HepG2 (cell line): ENCODE measurements at regions not wholly inside any gene's neighbourhood (a gene's known extent, or its start where the extent isn't known, plus 50 kb on each side); places are given as distances from the start of the nearest gene placed in this dataset.

Source experiments
- ATAC-seq: fragments of 200-7000 bp; cut with Tn5 transposase; 3 replicates; pipeline ENCODE4 v1.9.1; 2020; ENCODE audit warnings: mild to moderate bottlenecking, moderate library complexity
- BruUV-seq: library from RNA; stranded (reverse); fragments of 400-500 nt; replicated peaks from 2 replicates; lab custom pipeline; 2021; lab: Mats Ljungman, UMichigan
- CTCF ChIA-PET: fragments of 300-600 bp; formaldehyde crosslinking; extraction: SDS; loops from one replicate; lab custom pipeline; 2021; ENCODE audit warnings: low total read pairs, inconsistent platforms, low intra/inter-chr PET ratio; lab: Yijun Ruan, JAX
- POLR2A ChIA-PET: fragments of 350-600 bp; sonication (Branson Sonifier 250); formaldehyde crosslinking; loops from one replicate; lab custom pipeline; 2020; ENCODE audit warnings: antibody characterized with exemption, inconsistent platforms; lab: Yijun Ruan, JAX
- DNase-seq: peaks from one replicate; pipeline ENCODE4 v3.0.0-alpha.2; 2015; ENCODE audit warnings: low spot score
- FAIRE-seq: peaks from 3 replicates; lab custom pipeline; 2011; peaks lifted over from hg19 to GRCh38; lab: Jason Lieb, UNC
- H2AFZ ChIP-seq: one replicate; pipeline ENCODE4 v1.6.1; 2011; ENCODE audit warnings: low read length, inconsistent platforms
- H3K27ac ChIP-seq: fragments of 300-600 bp; 3 replicates; pipeline ENCODE4 v1.8.0; 2011; ENCODE audit warnings: mixed run types, mild to moderate bottlenecking, mixed read lengths, low read length, inconsistent platforms; ENCODE audit not compliant: insufficient read depth; ENCODE audit errors: extremely low read length
- H3K27me3 ChIP-seq, 2 experiments: fragments of 200-600 bp in 1 of 2; 2 replicates in 1 of 2; 3 replicates in 1 of 2; pipeline versions ENCODE4 v1.6.0 to v1.8.0; 2011; ENCODE audit warnings: low read length in 2 of 2, mild to moderate bottlenecking in 2 of 2, moderate library complexity in 2 of 2, inconsistent platforms in 1 of 2; ENCODE audit not compliant: insufficient read depth in 2 of 2, control insufficient read depth in 1 of 2
- H3K36me3 ChIP-seq, 2 experiments: fragments of 200-600 bp in 1 of 2; replicated peaks in 1 of 2; 2 replicates in 1 of 2; 3 replicates in 1 of 2; pipeline versions ENCODE4 v1.5.1 to v1.8.0; 2011; ENCODE audit warnings: low read length in 2 of 2, inconsistent platforms in 1 of 2; ENCODE audit not compliant: insufficient read depth in 2 of 2, control insufficient read depth in 1 of 2
- H3K4me1 ChIP-seq: 2 replicates; pipeline ENCODE4 v1.5.1; 2012; ENCODE audit warnings: low read length, inconsistent platforms; ENCODE audit not compliant: insufficient read depth
- H3K4me2 ChIP-seq: 2 replicates; pipeline ENCODE4 v1.6.0; 2011; ENCODE audit warnings: low read depth, low read length, inconsistent platforms
- H3K4me3 ChIP-seq, 3 experiments: fragments of 200-600 bp in 1 of 3; sonication (generic), shearing (Covaris generic) in 1 of 3; replicated peaks in 1 of 3; 2 replicates each; pipeline ENCODE4 v1.5.1; 2011 to 2016; ENCODE audit warnings: low read length in 3 of 3, inconsistent platforms in 2 of 3, low read depth in 2 of 3, mild to moderate bottlenecking in 2 of 3, control low read depth in 1 of 3, mixed read lengths in 1 of 3; ENCODE audit not compliant: insufficient read depth in 1 of 3
- H3K79me2 ChIP-seq: one replicate; pipeline ENCODE4 v1.6.1; 2011; ENCODE audit warnings: low read length, inconsistent platforms; ENCODE audit not compliant: insufficient read depth
- H3K9ac ChIP-seq: 2 replicates; pipeline ENCODE4 v1.6.0; 2011; ENCODE audit warnings: mild to moderate bottlenecking, low read depth, low read length, inconsistent platforms; ENCODE audit not compliant: insufficient read depth
- H3K9me3 ChIP-seq: 2 replicates; pipeline ENCODE4 v1.5.1; 2012; ENCODE audit warnings: mild to moderate bottlenecking, low read length
- H4K20me1 ChIP-seq: 2 replicates; pipeline ENCODE4 v1.6.0; 2011; ENCODE audit warnings: inconsistent platforms, mild to moderate bottlenecking, low read length, moderate library complexity; ENCODE audit not compliant: insufficient read depth
- GTF3A ChIP-seq: sonication (generic); formaldehyde crosslinking; conservative IDR thresholded peaks from 2 replicates; pipeline ENCODE4 v1.4.0; 2020; ENCODE audit warnings: mild to moderate bottlenecking, missing genetic modification reagents
- KAT2B ChIP-seq: fragments of 150-350 bp; IDR thresholded peaks from 2 replicates; pipeline ENCODE4 v1.6.1; 2014; ENCODE audit warnings: low read depth, low read length, borderline replicate concordance
- MBNL3 ChIP-seq: fragments of 250-450 bp; sonication (Bioruptor Pico); conservative IDR thresholded peaks from 2 replicates; pipeline ENCODE4 v1.8.0; 2022; ENCODE audit warnings: mild to moderate bottlenecking, inconsistent platforms
- MED8 ChIP-seq: sonication (generic); formaldehyde crosslinking; IDR thresholded peaks from 2 replicates; pipeline ENCODE4 v1.8.1; 2023; ENCODE audit warnings: mild to moderate bottlenecking, missing genetic modification reagents; ENCODE audit not compliant: insufficient replicate concordance
- RNF2 ChIP-seq: fragments of 450-650 bp; conservative IDR thresholded peaks from 2 replicates; pipeline ENCODE4 v1.6.1; 2016; ENCODE audit warnings: low read depth
- RXRB ChIP-seq: IDR thresholded peaks from 2 replicates; pipeline ENCODE4 v1.6.1; 2016; ENCODE audit warnings: borderline replicate concordance, missing genetic modification reagents, missing compliant biosample characterization
- SCMH1 ChIP-seq: sonication (generic); formaldehyde crosslinking; IDR thresholded peaks from 2 replicates; pipeline ENCODE4 v1.9.0; 2021; ENCODE audit warnings: missing genetic modification reagents, mild to moderate bottlenecking, borderline replicate concordance
- SOX6 ChIP-seq, 2 experiments: fragments of 450-650 bp in 1 of 2; sonication (generic) in 1 of 2; formaldehyde crosslinking in 1 of 2; IDR thresholded peaks; 2 replicates each; pipeline versions ENCODE4 v1.4.0 to v1.6.1; 2017 to 2020; ENCODE audit warnings: antibody characterized with exemption in 1 of 2, mild to moderate bottlenecking in 1 of 2, missing genetic modification reagents in 1 of 2
- ZBTB1 ChIP-seq: sonication (generic); formaldehyde crosslinking; IDR thresholded peaks from 2 replicates; pipeline ENCODE4 v1.4.0; 2020; ENCODE audit warnings: missing genetic modification reagents, borderline replicate concordance
- ZNF282 ChIP-seq: fragments of 450-650 bp; IDR thresholded peaks from 2 replicates; pipeline ENCODE4 v1.6.1; 2018; ENCODE audit not compliant: partially characterized antibody
- ZNF329 ChIP-seq: sonication (generic); formaldehyde crosslinking; IDR thresholded peaks from 2 replicates; pipeline ENCODE4 v1.9.0; 2021; ENCODE audit warnings: low read depth, mild to moderate bottlenecking, missing genetic modification reagents
- ZNF546 ChIP-seq: sonication (generic); formaldehyde crosslinking; conservative IDR thresholded peaks from 2 replicates; pipeline ENCODE4 v1.8.1; 2023; ENCODE audit warnings: mild to moderate bottlenecking, missing genetic modification reagents
- WGBS: methylation state at CpG from one replicate; pipeline ENCODE4 v1.1.6; 2017; ENCODE audit warnings: low lambda C conversion rate; 5-methylcytosine and 5-hydroxymethylcytosine counted together
- in situ Hi-C: cut with HindIII; loops from 2 replicates; pipeline ENCODE4 v1.10.0; 2017; ENCODE audit warnings: low pct_unique_long_range_greater_than_20kb; ENCODE audit not compliant: extremely low pct_ligation_motif_present
- intact Hi-C: fragments of 100-400 bp; cut with micrococcal nuclease; formaldehyde crosslinking; loops from one replicate; pipeline ENCODE4 v1.10.0; 2022; ENCODE audit not compliant: unreplicated experiment
- TF ChIP-seq, protein P1 (sequence below): IDR thresholded peaks from 2 replicates; pipeline ENCODE4 v1.6.1; 2012; ENCODE audit warnings: inconsistent platforms
- TF ChIP-seq, protein P2 (sequence below): sonication (generic); formaldehyde crosslinking; conservative IDR thresholded peaks from 2 replicates; pipeline ENCODE4 v1.4.0; 2020; ENCODE audit warnings: missing genetic modification reagents
- TF ChIP-seq, protein P3 (sequence below): fragments of 450-650 bp; IDR thresholded peaks from 2 replicates; pipeline ENCODE4 v1.6.1; 2016

DNA sequence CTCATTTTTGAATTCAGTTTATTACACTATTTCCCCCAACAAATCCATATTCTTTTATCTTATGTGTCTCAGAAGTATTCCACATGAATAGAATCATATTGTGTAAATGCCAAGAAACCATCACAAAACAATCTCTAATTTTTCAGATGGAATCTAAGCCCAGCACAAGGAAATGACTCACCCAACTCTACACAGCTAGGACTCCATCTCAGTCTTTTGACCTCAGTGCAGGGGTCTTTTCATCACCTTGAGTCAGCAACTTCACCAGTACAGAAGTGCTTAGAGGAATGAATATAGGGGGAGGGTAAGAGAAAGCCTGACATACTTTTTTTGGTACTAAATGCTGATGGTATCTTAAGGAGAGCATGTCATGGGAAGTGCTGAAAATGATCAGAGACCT is 169.3 kb upstream of the LRRN1 start:
- Histone ChIP-seq H3K4me1 (no peaks in the 10 kb centered on the region), H3K9me3 (no peaks in the 10 kb centered on the region), H3K27ac (no peak overlapping the region), H3K27me3 (peaks cover 0 to 3% of the 10 kb centered on the region in 2 experiments; a peak in 1 of 5 replicates), H3K36me3 (no peaks in the 10 kb centered on the region), H3K4me3 (no peak overlapping the region), H2AFZ (no peak overlapping the region)
- no peak for FAIRE-seq
- BruUV-seq: no TSS peak
- intact Hi-C loops: no loop called here
- CTCF ChIA-PET: no interaction called here
- TF ChIP-seq GTF3A (no peak), MBNL3 (CRISPR knock-in tag) (no peak), RXRB (no peak), SOX6 (IDR thresholded peaks at IDR 0.05) (no peak), SOX6 (CRISPR knock-in tag; IDR thresholded peaks at IDR 0.05) (no peak)
- TF ChIP-seq, protein P1, sequence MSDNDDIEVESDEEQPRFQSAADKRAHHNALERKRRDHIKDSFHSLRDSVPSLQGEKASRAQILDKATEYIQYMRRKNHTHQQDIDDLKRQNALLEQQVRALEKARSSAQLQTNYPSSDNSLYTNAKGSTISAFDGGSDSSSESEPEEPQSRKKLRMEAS: no peak
- TF ChIP-seq, protein P2, sequence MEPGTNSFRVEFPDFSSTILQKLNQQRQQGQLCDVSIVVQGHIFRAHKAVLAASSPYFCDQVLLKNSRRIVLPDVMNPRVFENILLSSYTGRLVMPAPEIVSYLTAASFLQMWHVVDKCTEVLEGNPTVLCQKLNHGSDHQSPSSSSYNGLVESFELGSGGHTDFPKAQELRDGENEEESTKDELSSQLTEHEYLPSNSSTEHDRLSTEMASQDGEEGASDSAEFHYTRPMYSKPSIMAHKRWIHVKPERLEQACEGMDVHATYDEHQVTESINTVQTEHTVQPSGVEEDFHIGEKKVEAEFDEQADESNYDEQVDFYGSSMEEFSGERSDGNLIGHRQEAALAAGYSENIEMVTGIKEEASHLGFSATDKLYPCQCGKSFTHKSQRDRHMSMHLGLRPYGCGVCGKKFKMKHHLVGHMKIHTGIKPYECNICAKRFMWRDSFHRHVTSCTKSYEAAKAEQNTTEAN (CRISPR knock-in tag): no peak
- TF ChIP-seq, all 625 proteins: peak for 0
- POLR2A ChIA-PET: no interaction called here
- Histone ChIP-seq H4K20me1 (no peaks in the 10 kb centered on the region), H3K79me2 (no peaks in the 10 kb centered on the region), H3K4me2 (no peak overlapping the region), H3K9ac (no peak overlapping the region)
- ATAC-seq: no peak
- no peak for DNase-seq
- in situ Hi-C loops: no loop called here

DNA sequence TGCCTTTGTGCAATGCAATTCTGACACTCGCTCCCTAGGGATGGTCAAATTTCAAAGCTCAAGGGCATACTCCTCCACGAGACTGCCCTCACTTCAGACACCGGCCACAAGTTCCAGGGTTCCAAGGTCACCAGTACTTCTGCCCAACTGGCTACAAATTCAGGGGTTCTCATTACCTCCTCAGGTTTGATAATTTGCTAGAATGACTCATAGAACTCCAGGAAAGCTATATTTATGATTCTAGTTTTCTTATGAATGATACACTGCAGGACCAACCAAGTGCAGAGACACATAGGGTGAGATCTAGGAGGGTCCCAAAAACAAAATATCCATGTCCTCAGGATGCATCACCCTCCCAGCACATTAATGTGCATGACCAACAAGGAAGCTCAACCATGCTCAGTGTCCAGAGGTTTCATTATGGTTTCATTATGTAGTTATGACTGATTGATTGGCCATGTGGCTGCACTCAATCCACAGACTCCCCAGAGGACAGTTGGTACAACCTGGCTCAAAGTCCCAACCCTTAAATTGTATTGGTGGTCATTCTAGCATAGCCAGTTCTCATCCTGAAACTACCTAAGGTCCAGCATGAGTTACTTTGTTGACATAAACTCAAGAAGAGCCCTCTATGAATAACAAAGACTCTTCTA is 170.4 kb upstream of the LRRN1 start:
- DNase-seq (no peak), ATAC-seq (no peak), FAIRE-seq (no peak)
- in situ Hi-C loops: no loop called here
- ChIA-PET CTCF (no interaction called here), POLR2A (no interaction called here)
- H3K4me2 ChIP-seq: no peak overlapping the region
- BruUV-seq: no TSS peak
- no peaks in the 10 kb centered on the region for H4K20me1 ChIP-seq
- no peak overlapping the region for H3K27ac ChIP-seq
- no peak overlapping the region for H2AFZ ChIP-seq
- H3K79me2 ChIP-seq: no peaks in the 10 kb centered on the region
- H3K4me3 ChIP-seq: no peak overlapping the region
- H3K9ac ChIP-seq: no peak overlapping the region
- H3K9me3 ChIP-seq: no peaks in the 10 kb centered on the region
- WGBS: 17% methylated on average over 3 of the region's 3 CpGs
- intact Hi-C loops: no loop called here
- no peaks in the 10 kb centered on the region for H3K4me1 ChIP-seq
- H3K27me3 ChIP-seq: peaks cover 0 to 3% of the 10 kb centered on the region in 2 experiments; a peak in 1 of 5 replicates
- no peaks in the 10 kb centered on the region for H3K36me3 ChIP-seq
- TF ChIP-seq RNF2: no peak
- no peak for TF ChIP-seq SCMH1
- TF ChIP-seq, protein P3, sequence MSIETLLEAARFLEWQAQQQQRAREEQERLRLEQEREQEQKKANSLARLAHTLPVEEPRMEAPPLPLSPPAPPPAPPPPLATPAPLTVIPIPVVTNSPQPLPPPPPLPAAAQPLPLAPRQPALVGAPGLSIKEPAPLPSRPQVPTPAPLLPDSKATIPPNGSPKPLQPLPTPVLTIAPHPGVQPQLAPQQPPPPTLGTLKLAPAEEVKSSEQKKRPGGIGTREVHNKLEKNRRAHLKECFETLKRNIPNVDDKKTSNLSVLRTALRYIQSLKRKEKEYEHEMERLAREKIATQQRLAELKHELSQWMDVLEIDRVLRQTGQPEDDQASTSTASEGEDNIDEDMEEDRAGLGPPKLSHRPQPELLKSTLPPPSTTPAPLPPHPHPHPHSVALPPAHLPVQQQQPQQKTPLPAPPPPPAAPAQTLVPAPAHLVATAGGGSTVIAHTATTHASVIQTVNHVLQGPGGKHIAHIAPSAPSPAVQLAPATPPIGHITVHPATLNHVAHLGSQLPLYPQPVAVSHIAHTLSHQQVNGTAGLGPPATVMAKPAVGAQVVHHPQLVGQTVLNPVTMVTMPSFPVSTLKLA: no peak
- no peak for TF ChIP-seq ZBTB1
- TF ChIP-seq KAT2B: no peak
- TF ChIP-seq MED8 (CRISPR knock-in tag): no peak
- no peak for TF ChIP-seq ZNF546
- TF ChIP-seq ZNF282: no peak
- TF ChIP-seq ZNF329 (CRISPR knock-in tag): no peak
